Neutrophil (primary cell): ENCODE measurements at regions not wholly inside any gene's neighbourhood (a gene's known extent, or its start where the extent isn't known, plus 50 kb on each side); places are given as distances from the start of the nearest gene placed in this dataset.

Experiments used
- H3K27ac ChIP-seq: fragments of 200-600 bp; sonication (generic); 2 replicates; pipeline ENCODE4 v1.5.1; 2016; ENCODE audit warnings: mild to moderate bottlenecking, moderate library complexity
- H3K27me3 ChIP-seq: fragments of 200-600 bp; sonication (generic); 2 replicates; pipeline ENCODE4 v1.6.0; 2016; ENCODE audit warnings: mild to moderate bottlenecking
- H3K36me3 ChIP-seq: fragments of 200-600 bp; sonication (generic); 2 replicates; pipeline ENCODE4 v1.5.1; 2017
- H3K4me1 ChIP-seq, 2 experiments: fragments of 200-600 bp in 1 of 2; sonication (generic) in 1 of 2; 1 replicate in 1 of 2; 2 replicates in 1 of 2; pipeline versions ENCODE4 v1.5.1 to v1.6.1; 2013 to 2016; ENCODE audit warnings: low read depth in 1 of 2, low read length in 1 of 2, mild to moderate bottlenecking in 1 of 2, moderate library complexity in 1 of 2; ENCODE audit not compliant: control insufficient read depth in 1 of 2, insufficient read depth in 1 of 2
- H3K4me3 ChIP-seq, 2 experiments: fragments of 200-600 bp in 1 of 2; sonication (generic) in 1 of 2; 1 replicate in 1 of 2; 2 replicates in 1 of 2; pipeline ENCODE4 v1.5.1; 2013 to 2016; ENCODE audit warnings: low read depth in 1 of 2, low read length in 1 of 2, mild to moderate bottlenecking in 1 of 2, moderate library complexity in 1 of 2
- H3K9me3 ChIP-seq: fragments of 200-600 bp; sonication (generic); 2 replicates; pipeline ENCODE4 v1.5.1; 2016
- TF ChIP-seq, protein P1 (sequence below): fragments of 200-600 bp; sonication (generic); IDR thresholded peaks from 2 replicates; pipeline ENCODE4 v1.5.1; 2016; ENCODE audit warnings: antibody characterized with exemption

DNA sequence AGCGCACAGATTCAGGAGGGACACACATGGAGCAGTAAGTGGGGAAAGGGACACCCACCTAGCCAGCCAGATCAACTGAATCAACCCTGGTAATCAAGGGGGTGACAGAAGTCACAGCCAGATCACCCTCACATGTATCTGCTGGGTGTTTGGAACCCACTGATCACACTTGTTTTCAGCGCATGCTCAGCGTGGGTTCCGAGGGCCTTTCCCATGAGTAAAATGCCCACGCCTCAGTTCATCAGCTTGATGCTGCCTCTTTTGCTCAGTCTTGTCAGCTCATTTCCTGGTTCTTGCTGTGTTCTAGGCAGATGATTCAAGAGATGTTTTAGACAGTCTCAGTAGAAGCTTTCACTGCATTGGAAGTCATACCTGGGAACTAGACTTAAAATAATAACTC is 123.2 kb upstream of the SLC30A5 start:
- Histone ChIP-seq H3K4me3 (no peak overlapping the region), H3K4me1 (no peaks in the 10 kb centered on the region), H3K27ac (no peak overlapping the region), H3K27me3 (no peaks in the 10 kb centered on the region), H3K9me3 (no peaks in the 10 kb centered on the region), H3K36me3 (no peaks in the 10 kb centered on the region)
- TF ChIP-seq, protein P1, sequence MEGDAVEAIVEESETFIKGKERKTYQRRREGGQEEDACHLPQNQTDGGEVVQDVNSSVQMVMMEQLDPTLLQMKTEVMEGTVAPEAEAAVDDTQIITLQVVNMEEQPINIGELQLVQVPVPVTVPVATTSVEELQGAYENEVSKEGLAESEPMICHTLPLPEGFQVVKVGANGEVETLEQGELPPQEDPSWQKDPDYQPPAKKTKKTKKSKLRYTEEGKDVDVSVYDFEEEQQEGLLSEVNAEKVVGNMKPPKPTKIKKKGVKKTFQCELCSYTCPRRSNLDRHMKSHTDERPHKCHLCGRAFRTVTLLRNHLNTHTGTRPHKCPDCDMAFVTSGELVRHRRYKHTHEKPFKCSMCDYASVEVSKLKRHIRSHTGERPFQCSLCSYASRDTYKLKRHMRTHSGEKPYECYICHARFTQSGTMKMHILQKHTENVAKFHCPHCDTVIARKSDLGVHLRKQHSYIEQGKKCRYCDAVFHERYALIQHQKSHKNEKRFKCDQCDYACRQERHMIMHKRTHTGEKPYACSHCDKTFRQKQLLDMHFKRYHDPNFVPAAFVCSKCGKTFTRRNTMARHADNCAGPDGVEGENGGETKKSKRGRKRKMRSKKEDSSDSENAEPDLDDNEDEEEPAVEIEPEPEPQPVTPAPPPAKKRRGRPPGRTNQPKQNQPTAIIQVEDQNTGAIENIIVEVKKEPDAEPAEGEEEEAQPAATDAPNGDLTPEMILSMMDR = no peak

DNA sequence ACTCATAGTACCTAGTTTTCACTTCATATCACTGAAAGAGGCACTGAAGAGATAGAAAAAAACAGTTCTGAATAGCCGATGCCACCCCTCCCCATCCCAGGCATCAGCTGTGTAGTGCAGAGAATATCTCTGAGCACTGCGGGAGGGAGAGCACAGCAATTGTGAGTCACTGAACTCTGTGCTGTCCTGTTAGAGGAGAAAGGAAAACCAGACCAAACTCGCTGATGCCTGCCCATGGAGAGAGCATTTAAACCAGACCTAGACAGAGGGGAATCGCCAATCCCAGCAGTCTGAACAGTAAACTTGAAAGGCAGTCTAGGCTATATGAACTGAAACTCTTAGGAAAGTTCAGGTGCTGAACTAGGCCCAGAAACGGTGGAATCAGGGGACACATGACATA is 120.1 kb upstream of the SLC30A5 start:
- Histone ChIP-seq H3K4me1 (no peaks in the 10 kb centered on the region), H3K4me3 (no peak overlapping the region), H3K27ac (no peak overlapping the region), H3K27me3 (no peaks in the 10 kb centered on the region), H3K36me3 (no peaks in the 10 kb centered on the region), H3K9me3 (no peaks in the 10 kb centered on the region)
- TF ChIP-seq, protein P1 = no peak

- no peak overlapping the region for H3K4me3 ChIP-seq
- H3K27ac ChIP-seq = no peak overlapping the region
- no peaks in the 10 kb centered on the region for H3K9me3 ChIP-seq
- TF ChIP-seq, protein P1 = no peak
- no peaks in the 10 kb centered on the region for H3K36me3 ChIP-seq
- no peaks in the 10 kb centered on the region for H3K4me1 ChIP-seq
- H3K27me3 ChIP-seq = no peaks in the 10 kb centered on the region
These were observed 110.8 kb upstream of the SLC30A5 start for GRCh38 chr5:68983043-68983442.

DNA sequence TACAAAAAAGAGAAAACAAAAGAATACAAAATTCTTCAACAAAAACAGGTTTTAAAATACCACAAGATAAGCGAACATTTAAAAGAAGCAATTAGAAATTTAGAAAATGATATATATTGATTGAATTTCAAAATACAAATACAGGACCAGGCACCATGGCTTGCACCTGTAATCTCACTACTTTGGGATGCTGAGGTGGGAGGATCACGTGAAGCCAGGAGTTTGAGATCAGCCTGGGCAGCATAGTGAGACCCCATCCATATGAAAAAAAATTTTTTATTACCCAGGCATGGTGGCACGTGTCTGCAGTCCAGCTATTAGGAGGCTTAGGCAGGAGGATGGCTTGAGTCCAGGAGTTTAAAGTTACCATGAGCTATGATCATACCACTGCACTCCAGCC is 109.9 kb upstream of the SLC30A5 start:
- Histone ChIP-seq H3K4me1 (no peaks in the 10 kb centered on the region), H3K9me3 (no peaks in the 10 kb centered on the region), H3K27ac (no peak overlapping the region), H3K4me3 (no peak overlapping the region), H3K36me3 (no peaks in the 10 kb centered on the region), H3K27me3 (no peaks in the 10 kb centered on the region)
- TF ChIP-seq, protein P1 = no peak

DNA sequence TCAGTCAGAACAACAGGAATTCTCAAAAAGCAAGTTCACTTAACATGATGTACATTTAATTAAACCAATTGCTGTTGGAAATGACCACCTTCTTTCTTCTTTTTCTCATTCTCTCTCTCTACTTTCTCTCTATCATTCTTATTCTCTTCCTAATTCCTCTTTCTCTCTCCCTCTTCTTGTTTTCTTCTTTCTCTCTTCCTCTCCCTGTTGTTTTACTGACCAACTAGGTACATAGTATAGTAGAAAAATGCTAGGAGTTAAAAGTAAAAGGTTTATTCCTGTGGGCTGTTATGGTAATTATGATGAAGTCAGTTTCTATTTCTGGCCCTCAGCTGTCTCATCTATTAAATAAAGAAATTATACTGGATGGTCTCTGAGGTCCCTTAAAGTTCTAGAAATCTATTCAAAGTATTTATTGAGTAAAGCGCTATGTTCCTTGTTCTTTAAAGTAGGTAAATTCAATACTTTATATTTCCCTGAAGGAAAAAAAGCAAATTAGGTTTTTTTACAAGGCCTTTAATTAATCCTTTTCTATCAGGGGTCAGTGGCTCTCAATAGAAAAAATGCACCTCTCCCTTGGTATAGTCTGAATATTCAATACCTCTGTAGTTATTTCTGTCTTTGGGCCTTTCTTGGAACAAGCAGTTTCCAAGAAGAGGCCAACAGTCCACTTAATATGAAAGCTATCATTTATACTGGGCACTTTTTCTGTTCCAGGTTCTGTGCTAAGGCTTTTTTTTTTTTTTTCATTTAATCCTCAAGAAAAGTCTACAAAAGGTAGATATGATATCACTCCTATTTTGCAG is 102.3 kb upstream of the SLC30A5 start:
- no peaks in the 10 kb centered on the region for H3K9me3 ChIP-seq
- H3K4me3 ChIP-seq = no peak overlapping the region
- TF ChIP-seq, protein P1 = no peak
- H3K27me3 ChIP-seq = no peaks in the 10 kb centered on the region
- no peak overlapping the region for H3K27ac ChIP-seq
- no peaks in the 10 kb centered on the region for H3K4me1 ChIP-seq
- H3K36me3 ChIP-seq = no peaks in the 10 kb centered on the region
